ENCODE measurements at regions not wholly inside any gene's neighbourhood (a gene's known extent, or its start where the extent isn't known, plus 50 kb on each side); places are given as distances from the start of the nearest gene placed in this dataset.

- Histone ChIP-seq H3K36me3 (no peaks in the 10 kb centered on the region), H3K9me3 (no peaks in the 10 kb centered on the region), H3K4me1 (no peaks in the 10 kb centered on the region), H3K4me3 (no peak overlapping the region), H3K27ac (no peak overlapping the region), H3K27me3 (no peaks in the 10 kb centered on the region)
- TF ChIP-seq POLR2AphosphoS5 (IDR thresholded peaks at IDR 0.05; ENCODE audit: insufficient read depth in 1 of 2, low read depth in 1 of 2) (no peak), POLR2A (IDR thresholded peaks at IDR 0.05) (no peak), CTCF (IDR thresholded peaks at IDR 0.05) (no peak)
- DNase-seq (ENCODE audit: extremely low spot score in 2 of 2) = no peak
- intact Hi-C loops (cut with DNase I) = no loop called here
Measured at GRCh38 chr12:89994911-89995310, 286.3 kb upstream of the ATP2B1 start.

- Histone ChIP-seq H3K9me3 (no peaks in the 10 kb centered on the region), H3K4me1 (no peaks in the 10 kb centered on the region), H3K4me3 (no peak overlapping the region), H3K27me3 (no peaks in the 10 kb centered on the region), H3K36me3 (no peaks in the 10 kb centered on the region), H3K27ac (no peak overlapping the region)
- TF ChIP-seq POLR2A (IDR thresholded peaks at IDR 0.05) (no peak), POLR2AphosphoS5 (IDR thresholded peaks at IDR 0.05; ENCODE audit: insufficient read depth in 1 of 2, low read depth in 1 of 2) (no peak), CTCF (IDR thresholded peaks at IDR 0.05) (no peak)
- no peak for DNase-seq (ENCODE audit: extremely low spot score in 2 of 2)
- intact Hi-C loops (cut with DNase I) = no loop called here
Measured at GRCh38 chr12:89993632-89994031, 285.0 kb upstream of the ATP2B1 start.

- Histone ChIP-seq H3K27me3 (no peaks in the 10 kb centered on the region), H3K36me3 (no peaks in the 10 kb centered on the region), H3K4me3 (no peak overlapping the region), H3K27ac (no peak overlapping the region), H3K9me3 (no peaks in the 10 kb centered on the region), H3K4me1 (no peaks in the 10 kb centered on the region)
- intact Hi-C loops (cut with DNase I) = no loop called here
- no peak for DNase-seq (ENCODE audit: extremely low spot score in 2 of 2)
- TF ChIP-seq POLR2A (IDR thresholded peaks at IDR 0.05) (no peak), POLR2AphosphoS5 (IDR thresholded peaks at IDR 0.05; ENCODE audit: insufficient read depth in 1 of 2, low read depth in 1 of 2) (no peak), CTCF (IDR thresholded peaks at IDR 0.05) (no peak)
Measured at GRCh38 chr12:89992668-89993451, 284.2 kb upstream of the ATP2B1 start.

- intact Hi-C loops (cut with DNase I) = no loop called here
- H3K9me3 ChIP-seq = no peaks in the 10 kb centered on the region
- H3K4me3 ChIP-seq = no peak overlapping the region
- H3K27me3 ChIP-seq = no peaks in the 10 kb centered on the region
- H3K27ac ChIP-seq = no peak overlapping the region
- no peaks in the 10 kb centered on the region for H3K4me1 ChIP-seq
- TF ChIP-seq POLR2A (IDR thresholded peaks at IDR 0.05) = no peak
- TF ChIP-seq CTCF (IDR thresholded peaks at IDR 0.05) = no peak
- TF ChIP-seq POLR2AphosphoS5 (IDR thresholded peaks at IDR 0.05; ENCODE audit: insufficient read depth in 1 of 2, low read depth in 1 of 2) = no peak
- no peaks in the 10 kb centered on the region for H3K36me3 ChIP-seq
- DNase-seq (ENCODE audit: extremely low spot score in 2 of 2) = no peak
Measured at GRCh38 chr12:89991807-89992590, 283.4 kb upstream of the ATP2B1 start.

All from vagina (tissue), 2 donors.